ENCODE measurements at regions not wholly inside any gene's neighbourhood (a gene's known extent, or its start where the extent isn't known, plus 50 kb on each side); places are given as distances from the start of the nearest gene placed in this dataset.

DNA sequence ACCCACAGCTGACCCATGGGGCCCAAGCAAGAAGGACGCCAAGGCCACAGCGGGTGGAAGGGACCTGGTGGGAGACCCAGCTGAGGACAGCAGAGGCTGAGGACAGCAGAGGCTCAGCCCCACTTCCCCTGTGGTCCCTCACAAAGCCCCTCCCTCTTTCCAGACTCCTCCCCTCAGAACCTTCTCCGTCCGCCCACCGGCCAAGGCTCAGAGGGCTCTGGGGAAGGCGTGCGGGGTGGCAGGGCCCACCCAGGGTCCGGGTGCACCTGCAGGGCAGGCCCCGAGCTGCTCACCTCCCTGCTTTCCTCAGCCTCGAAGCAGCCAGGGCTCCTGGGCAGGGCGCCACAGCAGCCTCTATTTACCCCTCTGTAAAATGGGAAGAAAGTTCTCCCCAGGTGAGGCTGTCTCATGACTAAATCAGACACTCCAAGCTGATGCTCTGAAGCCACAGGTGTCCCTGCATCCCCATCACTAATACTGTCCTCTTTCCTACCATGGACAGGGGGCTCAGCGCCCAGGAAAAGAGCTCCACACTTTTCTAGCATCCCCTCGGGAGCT is 137.9 kb upstream of the PPP1R26 start:
- DNase-seq (ENCODE audit: low read depth) = no peak

DNA sequence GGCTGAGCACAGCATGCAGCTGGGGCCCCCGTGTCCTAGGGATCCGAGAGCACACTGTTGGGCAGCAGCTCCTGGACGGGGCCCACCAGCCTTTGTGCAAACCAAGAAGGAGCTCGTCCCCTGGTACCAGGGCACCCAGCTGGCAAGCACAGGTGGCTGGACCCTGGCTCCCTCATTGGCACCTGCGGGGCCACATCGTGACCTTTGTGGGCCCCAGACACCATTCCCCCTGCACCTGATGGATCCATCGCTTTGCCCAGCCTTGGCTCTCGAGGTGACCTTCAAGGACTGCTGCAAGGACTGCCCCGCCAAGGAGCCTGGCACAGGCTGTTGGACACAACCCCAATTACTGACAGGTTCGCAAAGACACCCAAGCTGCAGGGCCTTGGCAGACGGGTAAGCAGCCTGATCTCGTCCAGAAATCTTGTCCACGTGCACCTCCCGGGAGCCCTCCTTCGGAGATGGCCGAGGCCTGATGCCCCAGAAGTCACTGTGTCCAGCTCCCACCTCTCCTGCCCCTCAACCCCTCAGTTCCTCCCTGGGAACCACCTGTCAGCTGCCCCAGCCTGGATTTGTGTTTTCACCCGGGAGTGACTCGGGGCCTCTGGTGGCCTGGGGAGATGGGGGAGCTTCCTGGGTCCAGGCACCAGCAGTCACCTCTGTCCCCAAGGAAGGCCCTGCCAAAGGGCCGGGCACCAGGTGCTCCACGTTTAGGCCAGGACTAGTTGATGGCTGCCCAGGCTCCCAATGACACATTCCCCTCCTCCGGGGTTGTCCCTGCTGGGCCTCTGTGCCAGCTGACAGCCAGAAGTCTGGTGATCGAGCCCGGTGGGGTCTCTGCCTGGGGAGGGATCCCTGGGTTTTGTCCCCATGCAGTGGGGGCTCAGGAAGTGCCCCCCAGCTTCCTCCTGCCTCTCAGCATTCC is 137.1 kb upstream of the PPP1R26 start:
- no peak for DNase-seq (ENCODE audit: low read depth)

DNA sequence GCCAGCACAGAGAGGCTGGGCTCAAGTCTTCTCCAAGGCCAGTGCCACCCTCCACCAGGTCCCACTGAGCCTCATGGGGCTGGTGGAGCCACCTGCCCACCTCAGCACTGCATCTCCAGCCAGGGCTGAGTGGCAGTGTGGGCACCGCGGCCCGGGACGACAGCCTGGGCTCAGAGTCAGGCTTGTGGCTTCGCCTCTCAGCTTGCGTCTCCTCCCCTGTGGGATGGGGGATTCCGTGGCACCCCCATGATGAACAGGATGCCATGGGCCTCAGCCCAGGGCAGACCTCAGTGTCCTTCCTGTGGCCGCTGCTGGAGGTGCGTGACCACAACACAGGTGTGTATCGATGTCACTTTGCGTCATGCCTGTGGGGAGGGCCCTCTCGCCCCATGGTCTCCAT is 136.4 kb upstream of the PPP1R26 start:
- DNase-seq (ENCODE audit: low read depth) = no peak

DNA sequence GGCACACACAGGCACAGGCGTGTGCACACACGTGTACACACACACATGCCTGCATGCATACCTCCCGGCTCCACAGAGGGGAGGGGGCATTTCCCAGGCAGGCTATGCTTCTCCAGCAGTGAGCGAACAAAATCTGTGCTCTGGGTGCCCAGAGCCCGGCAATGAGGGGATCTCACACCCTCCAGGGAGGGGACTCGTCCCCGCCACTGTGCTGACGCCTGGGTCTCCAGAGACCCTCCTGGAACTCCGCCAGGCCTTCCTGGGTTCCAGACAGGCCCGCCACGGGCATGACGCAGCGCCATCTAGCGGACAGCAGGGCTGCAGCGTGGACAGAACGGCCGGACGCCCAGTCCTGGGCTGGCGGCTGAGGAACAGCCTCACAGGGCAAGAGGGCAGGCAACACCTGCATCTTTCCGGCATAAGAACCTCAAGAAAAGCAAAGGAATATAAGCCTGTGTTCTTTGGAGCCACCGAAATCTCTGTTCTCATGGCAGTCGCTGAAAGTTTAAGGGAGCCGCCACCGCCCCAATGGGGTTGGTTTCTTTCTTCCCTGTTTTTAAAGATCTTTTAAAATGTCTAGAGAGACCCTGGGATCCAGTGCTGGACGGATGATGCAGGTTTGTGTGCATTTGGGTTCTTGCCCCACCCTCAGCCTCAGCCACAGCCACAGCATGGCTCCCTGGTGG is 135.6 kb upstream of the PPP1R26 start:
- no peak for DNase-seq (ENCODE audit: low read depth)

DNA sequence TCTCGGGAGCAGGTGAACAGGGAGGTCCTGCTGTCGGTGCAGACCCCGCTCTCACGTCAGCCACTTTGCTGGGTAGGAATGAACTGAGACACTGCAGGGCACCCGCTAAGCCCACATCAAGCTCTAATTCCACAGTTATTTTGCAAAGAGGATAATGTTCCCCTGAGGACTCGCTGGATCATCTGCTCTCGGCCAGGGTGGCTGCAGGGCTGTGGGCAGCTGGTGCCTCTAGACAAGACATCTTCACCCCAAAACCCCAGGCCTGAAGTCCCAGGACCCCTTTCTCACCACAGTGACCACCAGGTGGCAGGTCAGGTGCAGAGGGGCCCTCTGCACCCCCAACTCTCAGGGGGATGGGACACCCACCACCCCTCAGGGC is 135.1 kb upstream of the PPP1R26 start:
- no peak for DNase-seq (ENCODE audit: low read depth)

DNA sequence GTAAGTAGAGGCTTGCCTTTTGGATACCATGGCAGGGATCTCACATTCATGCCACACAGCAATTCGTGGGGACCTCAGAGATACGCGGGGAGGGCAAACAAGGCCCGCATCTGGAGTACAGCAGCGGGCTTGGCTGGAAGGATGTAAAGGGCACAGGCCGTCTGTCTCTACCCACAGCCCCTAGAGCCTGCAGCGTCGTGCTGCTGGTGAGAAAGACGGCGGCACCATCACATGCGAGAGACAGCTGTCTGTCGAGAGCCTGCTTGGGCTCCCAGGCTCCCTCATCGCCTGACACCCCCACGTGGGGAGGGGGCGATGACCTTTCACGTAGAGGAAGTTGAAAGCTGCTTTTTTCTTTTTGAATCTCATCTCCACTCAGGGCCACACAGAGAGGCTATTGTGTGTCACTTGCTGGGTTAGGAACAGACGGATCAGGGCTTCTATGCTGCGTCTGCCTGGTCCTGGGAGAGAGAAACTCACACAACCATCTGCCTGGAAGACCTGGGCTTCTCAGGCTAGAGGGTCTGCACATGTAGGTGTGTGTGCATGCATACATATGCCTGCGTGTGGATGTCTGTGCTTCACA is 134.6 kb upstream of the PPP1R26 start:
- DNase-seq (ENCODE audit: low read depth) = no peak

DNA sequence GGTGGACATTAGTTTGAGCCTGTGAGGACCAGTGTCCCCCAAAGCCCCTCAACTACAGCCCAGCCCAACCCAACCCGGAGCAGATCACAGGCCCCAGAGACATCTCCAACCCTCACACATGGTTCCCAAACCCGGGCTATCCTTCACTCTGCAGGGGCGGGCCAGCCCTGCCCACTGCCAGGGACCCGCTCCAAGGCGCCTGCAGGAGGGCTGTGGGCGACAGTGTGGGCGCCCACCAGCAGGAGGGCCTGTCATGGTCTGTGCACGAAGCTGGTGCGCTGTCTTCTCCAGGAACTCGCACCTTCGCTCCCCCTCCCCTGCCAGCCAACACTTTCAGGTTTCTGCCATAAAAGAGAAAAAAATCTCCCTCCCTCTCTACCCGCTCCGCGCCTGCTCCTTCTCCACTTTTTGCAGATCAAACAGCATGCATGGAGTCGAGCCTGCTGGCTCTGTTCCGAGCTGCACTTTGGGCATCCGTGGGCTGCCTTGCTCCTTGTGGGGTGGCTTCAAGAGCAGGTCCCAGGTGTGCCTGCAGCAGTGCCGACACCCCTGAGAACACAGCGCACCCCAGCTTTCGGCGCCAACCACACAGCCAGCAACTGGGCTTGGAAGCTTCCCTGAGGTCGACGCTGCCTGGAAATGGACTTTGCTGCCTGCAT is 133.7 kb upstream of the PPP1R26 start:
- no peak for DNase-seq (ENCODE audit: low read depth)

DNA sequence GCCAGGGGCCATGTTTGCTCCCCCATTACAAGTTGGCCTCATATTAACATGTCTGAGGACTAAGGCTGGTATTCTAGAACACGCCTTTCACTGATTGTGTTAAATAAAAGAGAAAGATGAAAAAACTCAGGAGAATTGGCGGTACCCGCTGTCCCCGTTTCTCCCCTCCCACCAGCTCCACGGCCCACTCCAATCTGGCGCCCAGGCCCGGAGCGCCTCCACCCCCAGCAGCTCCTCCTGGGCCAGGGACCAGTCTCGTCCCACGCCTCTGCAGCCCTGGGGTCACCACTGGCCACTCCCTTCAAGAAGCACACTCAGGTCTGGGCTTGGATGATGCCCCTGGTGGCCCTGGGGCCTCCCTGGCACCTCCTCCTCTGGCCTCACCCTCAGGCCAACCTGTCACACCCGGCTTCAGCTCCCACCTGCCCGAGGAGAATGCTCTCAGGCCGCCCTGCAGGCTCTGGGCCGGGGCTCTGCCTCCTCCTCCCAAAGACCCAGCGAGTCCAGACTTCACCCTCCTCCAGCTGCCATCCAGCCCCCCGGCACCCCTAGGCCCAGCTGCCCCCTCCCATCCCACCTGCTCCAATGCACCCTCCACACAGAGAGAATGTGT is 133.0 kb upstream of the PPP1R26 start:
- no peak for DNase-seq (ENCODE audit: low read depth)

DNA sequence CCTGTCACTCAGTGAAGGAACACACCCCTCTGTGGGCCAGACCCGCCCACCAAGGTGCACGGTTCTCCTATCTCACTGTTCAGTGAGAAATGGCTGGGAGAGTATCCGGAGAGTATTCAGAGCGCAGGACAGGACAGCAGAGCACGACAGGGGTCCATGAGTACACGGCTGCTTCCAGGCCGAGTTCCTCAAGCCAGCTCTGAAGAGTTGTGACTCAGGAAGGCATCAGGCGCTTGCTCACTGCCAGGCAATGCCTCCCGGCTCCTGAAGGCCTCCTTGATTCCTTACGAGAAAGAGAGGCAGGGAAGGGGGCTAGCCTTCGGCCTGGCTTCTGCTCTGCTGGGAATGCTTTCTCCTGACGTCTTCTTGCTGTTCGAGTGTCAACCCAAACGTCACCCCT is 132.1 kb upstream of the PPP1R26 start:
- DNase-seq (ENCODE audit: low read depth) = no peak

DNA sequence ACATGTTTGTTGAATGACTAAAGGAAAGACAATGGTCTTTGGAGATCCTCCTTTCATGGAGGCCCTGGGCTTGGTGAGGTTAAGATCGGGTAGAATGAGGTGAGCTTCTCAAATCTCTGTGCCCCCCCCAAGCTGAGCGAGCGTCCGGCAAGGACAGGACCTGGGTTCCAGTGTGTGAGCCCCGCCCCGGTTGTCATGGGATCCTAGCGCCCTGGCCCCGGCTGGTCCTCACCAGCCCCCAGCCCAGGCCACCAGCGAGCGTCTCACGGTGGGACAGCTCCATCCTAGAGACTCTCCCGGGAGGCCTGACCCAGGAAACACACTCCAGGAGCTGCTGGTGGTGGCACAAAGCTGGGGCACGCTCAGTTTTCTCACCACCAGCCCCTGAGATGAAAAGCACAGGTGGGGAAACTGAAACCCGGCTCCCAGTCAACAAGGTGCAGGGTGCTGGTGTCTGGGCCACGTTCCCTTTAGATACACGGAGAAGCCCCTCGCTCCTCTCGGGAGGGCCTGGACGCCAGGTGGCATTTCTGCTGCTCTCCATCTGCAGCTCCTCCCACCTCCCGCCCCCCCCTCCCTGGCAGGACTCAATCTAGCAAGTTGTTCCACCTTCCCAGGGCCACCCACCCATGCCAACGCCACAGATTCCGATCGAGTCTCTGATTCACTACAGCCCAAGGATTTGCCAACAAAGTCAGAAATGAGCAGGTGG is 131.3 kb upstream of the PPP1R26 start:
- no peak for DNase-seq (ENCODE audit: low read depth)

DNA sequence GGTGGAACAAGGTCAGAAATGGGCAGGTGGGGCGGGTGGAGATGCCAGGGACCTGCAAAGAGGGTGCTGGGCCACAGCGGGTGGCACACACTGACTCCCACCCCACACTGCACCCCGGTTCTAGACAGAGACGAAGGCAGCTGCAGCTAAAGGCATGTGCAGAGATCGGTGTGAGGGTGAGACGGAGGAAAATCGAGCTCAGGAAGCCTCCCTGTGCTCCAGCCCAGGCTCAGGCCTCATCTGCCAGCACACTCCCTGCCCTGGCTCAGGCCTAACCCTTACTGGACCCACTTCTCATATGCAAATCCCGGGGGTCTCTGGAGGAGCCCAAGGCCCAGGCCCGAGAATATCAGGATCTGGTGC is 130.8 kb upstream of the PPP1R26 start:
- no peak for DNase-seq (ENCODE audit: low read depth)

DNA sequence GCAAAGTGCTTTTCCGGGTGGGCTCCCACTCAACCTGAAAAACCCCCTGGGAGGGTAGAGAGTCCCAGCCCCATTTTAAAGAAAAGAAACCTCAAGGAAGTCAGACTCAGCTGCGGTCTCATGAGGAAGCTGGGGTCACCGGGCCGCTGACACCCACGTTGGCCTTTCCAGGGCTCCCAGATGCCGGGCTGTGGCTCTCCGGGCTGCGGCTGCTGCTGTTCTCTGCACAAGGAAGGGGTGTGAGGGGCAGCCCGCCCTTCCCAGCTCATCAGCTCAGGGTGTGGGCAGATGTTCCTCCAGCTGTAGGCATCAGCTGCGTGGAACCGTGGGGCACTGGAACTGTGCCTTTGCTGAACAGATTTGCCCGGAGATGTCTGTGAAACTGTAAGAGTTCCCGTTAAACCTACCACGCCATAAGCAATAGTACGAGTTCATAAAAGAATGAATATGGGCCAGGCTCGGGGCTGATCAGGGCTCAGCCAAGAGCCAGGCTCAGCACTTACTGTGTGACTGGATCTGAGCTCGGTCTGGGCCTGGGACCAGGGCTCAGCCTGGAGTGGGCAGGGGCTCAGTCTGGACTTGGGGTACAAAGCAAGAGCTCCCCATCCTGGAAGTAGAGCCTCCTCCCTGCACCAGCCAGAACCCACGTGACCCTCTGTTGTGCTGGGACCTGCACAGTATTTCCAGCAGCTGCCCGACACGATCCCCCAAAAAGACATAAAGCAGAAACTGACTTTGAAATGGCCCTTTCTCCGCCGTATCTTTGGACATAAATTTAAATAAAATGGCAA is 130.2 kb upstream of the PPP1R26 start:
- DNase-seq (ENCODE audit: low read depth) = no peak

DNA sequence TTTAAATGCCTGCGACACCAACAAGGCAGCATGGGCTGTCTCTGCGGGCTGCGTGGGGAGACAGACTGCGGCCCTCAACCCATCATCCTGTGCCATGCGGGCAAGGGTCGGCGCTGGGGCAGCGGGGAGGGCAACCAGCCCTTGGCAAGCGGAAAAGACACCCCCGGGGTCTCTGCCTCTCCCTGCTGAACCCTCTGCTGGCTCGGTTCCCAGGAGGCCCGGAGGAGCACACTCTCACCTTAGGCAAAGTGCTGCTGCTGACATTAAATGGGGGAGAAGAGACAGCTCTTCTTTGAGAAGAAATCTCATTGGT is 129.6 kb upstream of the PPP1R26 start:
- DNase-seq (ENCODE audit: low read depth) = no peak

DNA sequence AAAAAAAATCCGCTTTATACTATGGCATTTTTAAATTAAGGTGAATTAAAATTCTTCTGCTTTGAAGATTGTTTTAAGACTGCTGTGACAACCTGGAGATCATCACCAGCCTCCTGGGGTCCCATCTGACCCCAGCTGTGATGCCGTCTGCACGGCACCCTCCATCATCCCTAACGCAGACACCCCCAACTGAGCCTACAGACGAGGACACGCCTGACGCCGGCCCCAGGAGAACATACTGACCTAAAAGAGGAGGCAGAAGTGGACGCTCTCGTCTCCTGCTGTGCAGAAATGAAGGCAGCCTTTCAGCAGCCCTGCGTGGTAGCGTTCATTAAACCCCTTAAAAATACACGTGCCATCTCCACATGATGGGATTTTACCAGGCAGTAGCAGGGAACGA is 125.6 kb upstream of the PPP1R26 start:
- DNase-seq (ENCODE audit: low read depth) = no peak

DNA sequence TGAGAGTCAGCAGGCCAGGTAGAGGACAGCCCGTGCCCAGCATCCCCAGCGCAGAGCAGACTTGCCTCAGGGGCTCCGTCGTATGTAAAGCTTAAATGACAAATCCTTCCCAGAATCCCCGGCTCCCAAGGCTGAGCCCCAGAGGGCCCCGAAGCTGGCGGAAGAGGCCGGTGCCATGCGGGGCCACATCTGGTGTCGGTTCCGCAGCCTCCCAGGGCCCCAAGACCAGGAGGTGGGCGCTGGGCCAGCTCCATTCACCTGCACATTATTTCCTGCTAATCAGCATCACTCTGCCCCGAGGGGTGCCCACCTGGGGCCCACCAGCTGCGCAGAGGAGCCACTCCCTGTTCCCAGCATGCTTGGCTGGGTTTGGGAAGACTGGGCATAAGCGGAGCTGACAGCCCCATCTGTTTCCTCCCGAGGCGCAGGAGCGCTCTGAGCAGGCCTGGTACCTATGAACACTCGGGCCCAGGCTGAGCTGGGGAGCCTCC is 124.0 kb upstream of the PPP1R26 start:
- no peak for DNase-seq (ENCODE audit: low read depth)

DNA sequence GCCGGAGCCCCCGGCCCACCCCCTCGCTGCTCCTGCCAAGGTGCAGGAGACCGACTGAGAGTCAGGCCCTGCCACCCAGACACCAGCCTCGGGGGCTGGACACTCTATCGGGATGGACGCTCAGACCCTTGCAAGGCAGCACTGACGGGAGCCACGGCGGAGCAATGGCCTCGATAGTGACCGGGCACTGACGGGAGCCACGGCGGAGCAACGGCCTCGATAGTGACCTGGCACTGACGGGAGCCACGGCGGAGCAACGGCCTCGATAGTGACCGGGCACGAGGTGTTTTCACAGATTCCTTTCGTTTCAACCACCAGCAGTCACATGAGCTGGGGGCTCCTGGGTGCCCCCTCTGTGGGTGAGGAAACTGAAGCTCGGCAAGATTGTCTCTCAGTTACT is 123.6 kb upstream of the PPP1R26 start:
- DNase-seq (ENCODE audit: low read depth) = no peak

DNA sequence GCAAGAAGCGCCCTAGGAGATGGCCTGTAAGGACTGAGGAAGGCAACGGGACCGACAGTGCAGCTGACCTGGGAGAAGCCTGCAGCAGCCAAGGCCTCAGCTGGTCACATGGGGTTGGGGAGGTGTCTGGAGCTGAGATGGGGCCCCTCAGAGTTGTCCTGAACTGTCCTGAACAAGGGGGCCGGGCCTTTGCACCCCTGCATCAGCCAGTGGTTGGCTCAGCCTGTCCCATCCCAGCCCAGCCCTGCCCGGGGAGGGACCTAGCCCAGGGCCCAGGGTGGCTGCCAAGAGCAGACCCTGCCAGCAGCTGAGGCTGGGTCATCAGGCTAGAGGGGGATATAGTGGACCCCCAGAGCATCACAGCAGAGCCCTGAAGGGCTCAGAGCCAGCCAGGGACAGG is 122.8 kb upstream of the PPP1R26 start:
- no peak for DNase-seq (ENCODE audit: low read depth)

DNA sequence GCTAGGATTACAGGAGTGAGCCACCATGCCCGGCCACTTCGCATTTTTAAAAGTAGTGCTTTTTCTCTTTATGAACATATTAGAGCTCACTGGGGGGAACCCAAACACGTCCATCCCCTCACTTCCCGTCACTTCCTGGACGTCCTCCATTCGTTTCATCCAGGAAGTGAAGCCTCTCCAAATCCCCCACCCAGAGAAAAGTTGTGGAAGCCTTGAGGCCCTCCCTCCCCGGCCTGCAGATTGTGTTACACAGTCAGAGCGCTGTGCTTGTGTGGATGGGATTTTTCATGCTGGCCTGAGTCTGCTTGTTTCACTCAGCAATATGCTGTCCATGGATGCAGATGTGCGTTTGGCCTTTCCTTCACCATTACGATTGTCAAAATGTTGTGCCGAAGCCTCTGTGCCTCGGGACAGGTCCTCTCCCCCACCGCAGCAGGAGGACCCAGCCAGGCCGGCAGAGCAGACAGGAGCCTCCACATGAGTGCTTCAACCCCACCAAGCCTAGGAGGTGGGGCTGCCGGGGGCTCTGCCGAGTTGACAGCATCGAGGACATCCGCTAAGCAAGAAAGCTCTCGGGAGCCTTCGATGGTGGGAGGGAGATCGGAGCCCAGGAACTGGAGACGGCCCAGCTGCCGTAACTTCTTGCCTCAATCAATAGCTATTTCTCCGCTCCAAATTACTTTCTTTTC is 121.6 kb upstream of the PPP1R26 start:
- no peak for DNase-seq (ENCODE audit: low read depth)

DNA sequence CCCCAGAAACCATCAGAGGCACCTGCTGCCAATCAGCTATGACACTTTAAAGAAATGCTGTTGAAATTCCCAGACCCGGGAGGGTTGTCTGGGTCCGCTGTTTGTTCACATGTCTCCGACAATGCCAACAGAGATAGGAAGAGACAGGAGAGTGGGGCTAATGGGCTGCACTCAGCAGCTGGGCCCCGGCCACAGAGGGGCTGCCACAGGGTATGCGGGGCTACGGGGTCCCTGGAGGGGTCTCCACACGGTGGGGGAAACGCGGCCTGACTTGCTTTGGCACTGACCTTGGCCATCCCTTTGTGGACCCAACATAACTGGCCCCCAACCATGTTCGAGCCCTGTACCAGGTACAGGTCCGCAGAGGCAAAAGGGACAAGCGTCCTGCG is 121.0 kb upstream of the PPP1R26 start:
- no peak for DNase-seq (ENCODE audit: low read depth)

DNA sequence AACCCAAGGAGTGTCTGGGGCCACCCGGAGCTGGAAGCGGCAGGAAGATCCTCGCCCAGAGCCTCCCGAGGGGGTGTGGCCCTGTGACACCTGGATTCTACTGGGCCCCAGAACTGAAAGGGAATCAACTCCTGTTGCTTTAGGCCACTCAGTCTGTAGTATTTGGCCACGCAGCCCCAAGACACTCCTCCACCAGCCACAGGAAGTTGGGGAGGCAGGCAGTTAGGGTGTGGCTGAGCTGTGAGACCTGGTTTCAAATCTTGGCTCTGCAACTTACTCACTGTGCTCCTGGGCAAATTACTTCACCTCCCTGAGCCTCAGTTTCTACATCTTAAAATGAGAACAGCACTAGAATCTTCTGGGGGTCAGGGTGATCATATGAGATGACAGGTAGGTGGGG is 119.8 kb upstream of the PPP1R26 start:
- no peak for DNase-seq (ENCODE audit: low read depth)
